ENCODE measurements at regions not wholly inside any gene's neighbourhood (a gene's known extent, or its start where the extent isn't known, plus 50 kb on each side); places are given as distances from the start of the nearest gene placed in this dataset.
"Not testable (repeated sequence)": the region's sequence is repeated elsewhere in the genome, so short reads cannot be mapped to it uniquely, and the experiment has no call there.

DNA sequence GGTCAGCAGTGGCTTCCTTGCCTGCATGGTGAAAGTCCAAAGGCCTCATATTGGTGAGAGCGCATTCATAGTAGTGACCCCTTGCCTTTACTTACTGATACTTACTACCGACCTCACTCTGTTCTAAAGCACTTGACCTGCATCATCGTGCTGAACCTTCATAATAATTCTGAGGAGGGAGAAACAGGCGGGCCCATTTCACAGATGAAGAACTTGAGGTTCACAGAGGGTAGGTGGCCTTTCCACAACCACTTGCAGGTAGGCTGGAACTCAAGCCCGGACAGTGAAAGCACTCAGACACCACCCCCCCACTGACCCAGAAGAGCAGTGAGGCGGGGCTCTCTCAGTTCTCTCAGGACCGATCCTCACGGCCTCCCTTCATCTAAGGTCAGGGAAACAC lies 149.4 kb upstream of the CHST15 start:
- no peak for DNase-seq (ENCODE audit: low read depth)

DNA sequence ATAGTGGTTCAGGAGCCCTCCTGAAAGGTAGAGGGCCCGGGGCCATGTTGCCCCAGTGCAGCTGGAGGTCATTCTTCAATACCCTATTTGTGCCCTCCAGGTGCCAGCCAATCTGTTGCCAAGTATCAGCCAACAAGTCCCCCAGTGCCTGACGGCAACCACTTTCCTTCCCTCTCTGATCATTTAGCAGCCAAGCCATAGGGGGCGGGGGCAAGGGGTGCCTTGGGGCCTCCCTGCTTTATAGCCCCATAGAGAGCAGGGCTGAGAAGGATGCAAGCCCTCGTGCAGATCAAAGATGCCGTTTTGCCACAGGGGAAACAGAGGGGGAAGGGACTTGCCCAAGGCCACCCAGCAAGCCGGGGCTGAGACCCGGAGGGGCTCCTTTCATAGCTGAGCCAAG lies 149.0 kb upstream of the CHST15 start:
- no peak for DNase-seq (ENCODE audit: low read depth)

DNA sequence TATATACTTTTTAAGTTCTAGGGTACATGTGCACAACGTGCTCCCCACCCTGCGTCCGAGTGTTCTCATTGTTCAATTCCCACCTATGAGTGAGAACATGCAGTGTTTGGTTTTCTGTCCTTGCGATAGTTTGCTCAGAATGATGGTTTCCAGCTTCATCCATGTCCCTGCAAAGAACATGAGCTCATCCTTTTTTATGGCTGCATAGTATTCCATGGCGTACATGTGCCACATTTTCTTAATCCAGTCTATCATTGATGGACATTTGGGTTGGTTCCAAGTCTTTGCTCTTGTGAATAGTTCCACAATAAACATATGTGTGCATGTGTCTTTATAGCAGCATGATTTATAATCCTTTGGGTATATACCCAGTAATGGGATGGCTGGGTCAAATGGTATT lies 148.1 kb upstream of the CHST15 start:
- DNase-seq (ENCODE audit: low read depth): not testable (repeated sequence)

- no peak for DNase-seq (ENCODE audit: low read depth)
Measured at GRCh38 chr10:124240839-124241291, 147.5 kb upstream of the CHST15 start.

GRCh38 chr10:124239696-124240095 lies 146.3 kb upstream of the CHST15 start:
- no peak for DNase-seq (ENCODE audit: low read depth)

DNA sequence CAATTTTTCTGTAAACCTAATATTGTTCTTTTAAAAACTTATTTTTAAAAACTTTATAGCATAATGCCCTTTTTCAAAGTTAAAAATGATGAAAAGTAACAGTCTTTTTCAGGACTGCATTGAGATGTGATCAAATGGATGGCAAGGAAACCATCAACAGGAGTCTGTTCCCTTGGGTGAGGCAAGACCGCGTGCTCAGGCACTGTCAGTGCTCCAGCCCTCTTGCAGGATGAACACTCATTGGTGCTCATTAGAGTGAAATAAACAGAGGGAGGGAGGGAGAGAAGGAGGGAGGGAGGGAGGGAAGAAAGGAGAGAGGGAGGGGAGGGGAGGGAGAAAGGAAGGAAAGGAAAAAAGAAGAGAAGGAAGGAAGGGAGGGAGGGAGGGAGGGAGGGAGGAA lies 145.7 kb upstream of the CHST15 start:
- no peak for DNase-seq (ENCODE audit: low read depth)

- DNase-seq (ENCODE audit: low read depth): no peak
Measured at GRCh38 chr10:124238367-124238766, 145.0 kb upstream of the CHST15 start.

GRCh38 chr10:124237282-124237961 lies 144.0 kb upstream of the CHST15 start:
- no peak for DNase-seq (ENCODE audit: low read depth)

- no peak for DNase-seq (ENCODE audit: low read depth)
Measured at GRCh38 chr10:124236816-124237215, 143.4 kb upstream of the CHST15 start.

GRCh38 chr10:124236136-124236535 lies 142.7 kb upstream of the CHST15 start:
- DNase-seq (ENCODE audit: low read depth): no peak

DNA sequence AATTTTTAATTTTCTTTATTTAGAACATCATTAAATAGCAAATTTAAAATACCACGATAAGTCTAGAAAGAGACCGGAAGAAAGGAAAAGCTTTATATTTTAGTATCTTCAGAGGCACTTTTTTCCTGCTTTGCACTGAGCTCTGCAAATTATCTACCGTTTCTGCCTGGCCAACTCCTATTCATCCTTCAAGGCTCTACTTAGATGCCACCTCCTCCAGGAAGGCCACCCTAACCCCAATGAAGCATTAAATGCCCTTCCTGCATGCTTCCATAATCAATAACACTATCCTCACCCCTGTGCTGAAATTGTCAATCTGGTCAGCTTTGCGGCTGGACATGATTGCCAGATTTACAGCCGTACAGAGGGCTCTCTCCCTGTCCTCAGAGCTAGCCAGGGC lies 141.8 kb upstream of the CHST15 start:
- DNase-seq (ENCODE audit: low read depth): no peak

DNA sequence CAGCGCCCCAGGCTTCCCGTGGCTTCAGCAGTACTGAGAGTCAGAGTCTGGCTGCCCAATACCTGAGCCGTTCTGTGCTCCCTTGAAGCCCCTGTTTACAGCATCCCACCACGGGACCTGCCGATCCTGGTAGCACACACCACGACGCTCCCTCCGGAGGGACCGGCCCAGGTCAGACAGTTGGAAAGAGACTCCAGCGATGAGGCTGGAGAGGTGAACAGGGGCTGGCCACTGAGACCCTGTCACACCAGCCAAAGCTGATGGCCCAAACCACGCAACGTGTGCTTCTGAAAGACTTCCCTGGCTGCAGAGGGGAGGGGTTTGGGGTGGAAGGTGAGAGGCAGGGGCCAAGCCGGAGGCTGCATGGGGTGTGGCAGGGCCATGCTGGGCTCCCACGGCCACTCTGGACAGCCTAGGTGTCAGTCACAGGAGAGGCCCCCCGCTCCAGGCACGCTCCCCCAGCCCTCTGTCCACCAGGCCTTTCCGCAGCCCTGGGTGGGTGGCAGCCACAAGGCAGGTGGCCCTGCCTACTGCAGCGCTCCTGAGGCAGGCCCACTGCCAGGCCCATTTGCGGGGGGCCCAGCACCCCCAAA lies 140.2 kb upstream of the CHST15 start:
- DNase-seq (ENCODE audit: low read depth): no peak

DNA sequence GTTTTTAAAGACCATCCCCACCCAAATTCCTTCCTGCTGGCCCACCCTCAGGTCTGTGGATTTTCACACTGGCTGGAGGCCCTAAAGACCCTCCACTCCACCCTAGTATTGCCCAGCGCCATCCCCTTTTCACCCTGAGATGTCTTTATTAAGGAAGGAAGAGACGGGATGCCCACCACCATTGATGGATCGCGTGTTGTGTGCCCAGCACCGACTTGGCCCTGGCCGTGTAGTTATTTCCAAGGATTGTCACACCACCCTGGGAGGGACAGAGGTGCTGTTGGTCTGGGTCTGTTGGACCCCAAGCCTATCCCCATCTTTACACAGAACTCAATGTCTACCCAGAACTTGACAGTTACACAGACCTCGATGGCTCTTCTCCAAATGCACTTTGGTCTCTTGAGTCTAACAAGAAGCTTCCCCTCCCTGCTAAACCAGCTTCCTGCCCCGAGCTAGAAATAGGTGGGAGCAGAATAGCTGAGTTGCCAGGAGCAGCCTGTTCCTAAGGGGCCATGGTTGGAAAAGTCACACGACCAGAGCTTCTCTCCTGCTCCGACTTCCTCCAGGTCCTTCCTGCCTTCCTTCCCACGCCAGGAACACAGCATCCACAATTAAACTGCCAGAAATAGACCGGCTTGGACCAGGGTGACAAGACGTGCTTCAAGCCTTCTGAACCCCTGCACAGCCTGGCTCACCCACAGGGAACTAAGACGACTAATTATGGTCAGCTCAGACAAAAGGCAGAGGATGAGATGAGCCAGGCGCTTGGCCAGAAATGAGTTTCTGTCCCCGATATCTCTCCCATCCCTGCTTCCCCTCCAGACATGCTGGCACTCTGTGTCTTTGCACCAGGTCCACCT lies 139.5 kb upstream of the CHST15 start:
- no peak for DNase-seq (ENCODE audit: low read depth)

GRCh38 chr10:124231168-124232155 lies 138.1 kb upstream of the CHST15 start:
- DNase-seq (ENCODE audit: low read depth): no peak

- DNase-seq (ENCODE audit: low read depth): no peak
Measured at GRCh38 chr10:124230635-124231167, 137.3 kb upstream of the CHST15 start.

DNA sequence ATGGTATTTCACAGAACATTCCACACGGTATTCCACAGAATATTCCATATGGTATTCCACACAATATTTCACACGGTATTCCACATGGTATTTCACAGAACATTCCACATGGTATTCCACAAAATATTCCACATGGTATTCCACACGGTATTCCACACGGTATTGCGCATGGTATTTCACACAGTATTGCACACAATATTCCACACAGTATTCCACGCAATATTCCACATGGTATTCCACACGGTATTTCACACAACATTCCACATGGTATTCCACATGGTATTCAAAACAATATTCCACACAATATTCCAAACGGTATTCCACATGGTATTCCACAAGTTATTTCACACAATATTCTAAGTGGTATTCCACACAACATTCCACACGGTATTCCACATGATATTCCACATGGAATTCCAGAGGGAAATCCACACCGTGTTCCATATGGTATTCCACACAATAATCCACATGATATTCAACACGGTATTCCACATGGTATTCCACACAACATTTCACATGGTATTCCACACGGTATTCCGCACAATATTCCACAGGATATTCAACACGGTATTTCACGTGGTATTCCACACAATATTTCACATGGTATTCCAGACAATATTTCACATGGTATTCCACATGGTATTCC lies 136.7 kb upstream of the CHST15 start:
- DNase-seq (ENCODE audit: low read depth): no peak

DNA sequence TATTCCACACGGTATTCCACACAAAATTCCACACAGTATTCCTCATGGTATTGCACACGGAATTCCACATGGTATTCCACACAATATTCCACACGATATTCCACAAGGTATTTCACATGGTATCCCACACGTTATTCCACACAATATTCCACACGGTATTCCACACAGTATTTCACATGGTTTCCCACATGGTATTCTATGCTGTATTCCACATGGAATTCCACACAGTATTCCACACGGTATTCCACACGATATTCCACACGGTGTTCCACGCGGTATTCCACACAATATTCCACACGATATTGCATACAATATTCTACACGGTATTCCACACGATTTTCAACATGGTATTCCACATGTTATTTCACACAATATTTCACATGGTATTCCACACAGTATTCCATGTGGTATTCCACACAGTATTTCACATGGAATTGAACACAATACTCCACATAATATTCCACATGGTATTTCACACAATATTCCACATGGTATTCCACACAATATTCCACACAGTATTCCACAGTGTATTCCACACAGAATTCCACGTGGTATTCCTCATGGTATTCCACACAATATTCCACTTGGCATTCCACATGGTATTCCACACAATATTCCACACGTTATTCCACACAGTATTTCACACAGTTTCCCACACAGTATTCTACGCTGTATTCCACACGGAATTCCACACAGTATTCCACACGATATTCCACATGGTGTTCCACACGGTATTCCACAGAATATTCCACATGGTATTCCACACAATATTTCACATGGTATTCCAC lies 136.0 kb upstream of the CHST15 start:
- no peak for DNase-seq (ENCODE audit: low read depth)

DNA sequence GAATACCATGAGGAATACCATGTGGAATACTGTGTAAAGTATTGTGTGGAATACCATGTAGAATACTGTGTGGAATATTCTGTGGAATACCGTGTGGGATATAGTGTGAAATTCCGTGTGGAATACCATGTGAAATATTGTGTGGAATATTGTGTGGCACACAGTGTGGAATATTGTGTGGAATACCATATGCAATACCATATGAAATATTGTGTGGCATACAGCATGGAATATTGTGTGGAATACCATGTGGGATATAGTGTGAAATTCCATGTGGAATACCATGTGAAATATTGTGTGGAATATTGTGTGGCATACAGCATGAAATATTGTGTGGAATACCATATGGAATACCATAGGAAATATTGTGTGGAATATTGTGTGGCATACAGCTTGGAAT lies 135.1 kb upstream of the CHST15 start:
- DNase-seq (ENCODE audit: low read depth): no peak

- no peak for DNase-seq (ENCODE audit: low read depth)
Measured at GRCh38 chr10:124227988-124228387, 134.6 kb upstream of the CHST15 start.
